Mammary epithelial cell (primary cell): ENCODE measurements at regions not wholly inside any gene's neighbourhood (a gene's known extent, or its start where the extent isn't known, plus 50 kb on each side); places are given as distances from the start of the nearest gene placed in this dataset.

Experiments used
- CTCF ChIP-seq, 2 donors: IDR thresholded peaks in 1 of 2; conservative IDR thresholded peaks in 1 of 2; 2 replicates each; pipeline ENCODE4 v1.5.1; 2011 to 2012; ENCODE audit warnings: inconsistent platforms in 2 of 2, low read length in 2 of 2, mild to moderate bottlenecking in 2 of 2, control low read depth in 1 of 2, low read depth in 1 of 2; ENCODE audit not compliant: insufficient read depth in 1 of 2; ENCODE audit errors: extremely low read depth in 1 of 2
- EZH2 ChIP-seq: IDR thresholded peaks from 2 replicates; pipeline ENCODE4 v1.6.1; 2012; ENCODE audit warnings: low read length, inconsistent platforms, borderline replicate concordance

GRCh38 chr5:57402348-57402747 lies 80.3 kb downstream of the ACTBL2 start:
- TF ChIP-seq CTCF (conservative IDR thresholded peaks at IDR 0.05 in 1 of 2, IDR thresholded peaks at IDR 0.05 in 1 of 2; ENCODE audit: extremely low read depth in 1 of 2, insufficient read depth in 1 of 2, low read depth in 1 of 2, low read length in 2 of 2) (no peak), EZH2 (no peak)
